AG09319 (cell line): ENCODE measurements at regions not wholly inside any gene's neighbourhood (a gene's known extent, or its start where the extent isn't known, plus 50 kb on each side); places are given as distances from the start of the nearest gene placed in this dataset.
A peak's percentile ranks its signal among the peaks of the same experiment; 100 is the strongest.

Experiments used
- DNase-seq: peaks from one replicate; pipeline ENCODE4 v3.0.0-alpha.2; 2010; ENCODE audit warnings: low read depth; ENCODE audit errors: extremely low read depth
- CTCF ChIP-seq: IDR thresholded peaks from 2 replicates; pipeline ENCODE4 v1.5.1; 2011; ENCODE audit warnings: low read depth, mild to moderate bottlenecking, inconsistent platforms, low read length, moderate library complexity

- no peak for DNase-seq
- TF ChIP-seq CTCF, result no peak
Measured at GRCh38 chr16:85211271-85211801, 99.1 kb upstream of the CIBAR2 start.

- DNase-seq, result no peak
- TF ChIP-seq CTCF, result no peak
Measured at GRCh38 chr16:85213926-85214675, 101.8 kb upstream of the CIBAR2 start.

- no peak for DNase-seq
- TF ChIP-seq CTCF, result no peak
Measured at GRCh38 chr16:85215478-85216118, 103.3 kb upstream of the CIBAR2 start.

GRCh38 chr16:85216522-85217375, 104.5 kb upstream of the CIBAR2 start:
- no peak for TF ChIP-seq CTCF
- no peak for DNase-seq

GRCh38 chr16:85220125-85220839, 108.0 kb upstream of the CIBAR2 start:
- DNase-seq, result peak; percentile 85
- no peak; the same call in 1 of the 2 replicates for TF ChIP-seq CTCF

GRCh38 chr16:85220964-85221731, 108.9 kb upstream of the CIBAR2 start:
- no peak for TF ChIP-seq CTCF
- no peak for DNase-seq
